Activated naive CD8-positive, alpha-beta T cell treated with anti-CD3 and anti-CD28 coated beads, Interleukin-2, amount 10 ng/mL, durations not matched to agents 7 days and 5 days (primary cell): ENCODE measurements at regions not wholly inside any gene's neighbourhood (a gene's known extent, or its start where the extent isn't known, plus 50 kb on each side); places are given as distances from the start of the nearest gene placed in this dataset.
"Not testable (repeated sequence)": the region's sequence is repeated elsewhere in the genome, so short reads cannot be mapped to it uniquely, and the experiment has no call there.

ENCODE experiments used
- ATAC-seq: fragments of 150-1000 bp; cut with Tn5 transposase; one replicate; pipeline ENCODE4 v1.10.0; 2021; ENCODE audit warnings: low read depth, moderate library complexity
- POLR2A ChIA-PET: fragments of 350-600 bp; sonication (Branson Sonifier 250); formaldehyde crosslinking; loops from one replicate; lab custom pipeline; 2021; ENCODE audit warnings: antibody characterized with exemption; lab: Charles Lee
- DNase-seq: peaks from one replicate; pipeline ENCODE4 v3.0.0; 2021
- H3K27ac Mint-ChIP-seq: one replicate; pipeline ENCODE4 v1.8.0; 2022; ENCODE audit warnings: mild to moderate bottlenecking, mixed read lengths
- H3K27me3 Mint-ChIP-seq: one replicate; pipeline ENCODE4 v1.8.0; 2022; ENCODE audit warnings: mild to moderate bottlenecking, moderate library complexity, mixed read lengths
- H3K36me3 Mint-ChIP-seq: one replicate; pipeline ENCODE4 v1.8.0; 2021; ENCODE audit warnings: mild to moderate bottlenecking, mixed read lengths
- H3K4me1 Mint-ChIP-seq: one replicate; pipeline ENCODE4 v1.8.0; 2021; ENCODE audit warnings: mixed read lengths
- H3K4me3 Mint-ChIP-seq: one replicate; pipeline ENCODE4 v1.8.0; 2022; ENCODE audit warnings: mild to moderate bottlenecking, moderate library complexity, mixed read lengths
- H3K9me3 Mint-ChIP-seq: one replicate; pipeline ENCODE4 v1.8.0; 2021; ENCODE audit warnings: mixed read lengths

- H3K36me3 Mint-ChIP-seq = peaks cover under 1% of the 10 kb centered on the region
- peaks cover 2% of the 10 kb centered on the region for H3K9me3 Mint-ChIP-seq
- POLR2A ChIA-PET = no interaction called here
- no peak overlapping the region for H3K27ac Mint-ChIP-seq
- DNase-seq (no peak), ATAC-seq (no peak)
- H3K4me1 Mint-ChIP-seq = no peaks in the 10 kb centered on the region
- peaks cover 7% of the 10 kb centered on the region for H3K27me3 Mint-ChIP-seq
- H3K4me3 Mint-ChIP-seq = no peak overlapping the region
These were observed 95.3 kb upstream of the KCNE2 start for GRCh38 chr21:34268493-34268892.

GRCh38 chr21:34270411-34270810 is 93.4 kb upstream of the KCNE2 start:
- Mint-ChIP-seq H3K27ac (no peak overlapping the region), H3K36me3 (no peaks in the 10 kb centered on the region), H3K4me1 (no peaks in the 10 kb centered on the region), H3K9me3 (no peaks in the 10 kb centered on the region), H3K27me3 (peaks cover 11% of the 10 kb centered on the region), H3K4me3 (no peak overlapping the region)
- ATAC-seq = no peak
- DNase-seq = no peak
- POLR2A ChIA-PET = no interaction called here

GRCh38 chr21:34271189-34271851 is 92.5 kb upstream of the KCNE2 start:
- Mint-ChIP-seq H3K36me3 (no peaks in the 10 kb centered on the region), H3K4me1 (no peaks in the 10 kb centered on the region), H3K27ac (no peak overlapping the region), H3K27me3 (peaks cover 11% of the 10 kb centered on the region), H3K4me3 (no peak overlapping the region), H3K9me3 (no peaks in the 10 kb centered on the region)
- POLR2A ChIA-PET = no interaction called here
- ATAC-seq = no peak
- DNase-seq = no peak

- peaks cover 14% of the 10 kb centered on the region for H3K27me3 Mint-ChIP-seq
- POLR2A ChIA-PET = no interaction called here
- H3K27ac Mint-ChIP-seq = no peak overlapping the region
- no peaks in the 10 kb centered on the region for H3K36me3 Mint-ChIP-seq
- no peak for DNase-seq
- H3K4me1 Mint-ChIP-seq = no peaks in the 10 kb centered on the region
- no peak overlapping the region for H3K4me3 Mint-ChIP-seq
- H3K9me3 Mint-ChIP-seq = no peaks in the 10 kb centered on the region
- no peak for ATAC-seq
These were observed 91.5 kb upstream of the KCNE2 start for GRCh38 chr21:34272321-34272720.

DNA sequence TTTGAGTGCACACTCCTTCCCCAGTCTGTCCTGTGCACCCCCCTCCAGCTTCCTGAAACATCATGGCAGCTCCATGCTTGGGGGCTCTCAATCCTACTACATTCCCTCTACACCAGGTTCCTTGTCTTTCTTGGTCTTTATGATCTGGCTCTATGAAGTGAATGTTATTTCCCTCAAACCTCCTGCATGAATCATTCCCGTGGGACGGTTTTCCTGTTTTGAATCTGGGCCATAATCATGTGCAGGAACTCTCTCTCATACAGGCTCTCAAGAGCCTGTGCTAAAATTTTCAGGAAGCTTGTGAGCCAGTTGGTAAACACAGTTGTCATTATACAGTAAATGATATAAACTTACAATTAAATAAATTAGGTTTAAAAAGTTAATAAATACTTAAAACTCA is 89.8 kb upstream of the KCNE2 start:
- POLR2A ChIA-PET = no interaction called here
- no peaks in the 10 kb centered on the region for H3K9me3 Mint-ChIP-seq
- no peaks in the 10 kb centered on the region for H3K36me3 Mint-ChIP-seq
- no peak overlapping the region for H3K4me3 Mint-ChIP-seq
- no peak for DNase-seq
- no peak overlapping the region for H3K27ac Mint-ChIP-seq
- H3K27me3 Mint-ChIP-seq = peaks cover 14% of the 10 kb centered on the region
- ATAC-seq = no peak
- no peaks in the 10 kb centered on the region for H3K4me1 Mint-ChIP-seq

GRCh38 chr21:34276711-34277425 is 86.9 kb upstream of the KCNE2 start:
- DNase-seq = no peak
- no peak overlapping the region for H3K4me3 Mint-ChIP-seq

DNA sequence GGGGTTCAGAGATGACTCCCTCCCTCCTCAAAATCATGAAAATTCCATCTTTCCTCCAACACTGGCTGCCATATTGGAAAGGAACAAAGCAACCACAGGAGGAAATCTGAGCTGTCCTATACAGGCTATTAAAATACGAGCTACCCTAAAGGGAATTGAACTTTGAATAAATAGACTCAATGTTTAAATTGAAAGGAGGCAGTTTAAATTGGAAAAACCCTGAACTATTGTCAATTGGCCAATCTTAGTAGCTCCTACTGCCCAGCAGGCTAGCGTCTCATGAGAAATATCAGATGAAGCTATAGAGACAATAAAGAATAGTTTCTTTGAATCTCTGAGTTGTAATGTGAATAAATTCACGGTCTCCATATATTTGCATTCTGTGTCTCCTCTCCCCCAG is 85.4 kb upstream of the KCNE2 start:
- POLR2A ChIA-PET = no interaction called here
- H3K36me3 Mint-ChIP-seq = no peaks in the 10 kb centered on the region
- DNase-seq = no peak
- H3K4me1 Mint-ChIP-seq = peaks cover 2% of the 10 kb centered on the region
- H3K4me3 Mint-ChIP-seq = no peak overlapping the region
- no peaks in the 10 kb centered on the region for H3K9me3 Mint-ChIP-seq
- ATAC-seq = no peak
- no peak overlapping the region for H3K27ac Mint-ChIP-seq
- H3K27me3 Mint-ChIP-seq = peaks cover 7% of the 10 kb centered on the region

More at GRCh38 chr21:34276711-34277425, 86.9 kb upstream of the KCNE2 start:
- Mint-ChIP-seq H3K4me1 (peaks cover 2% of the 10 kb centered on the region), H3K36me3 (no peaks in the 10 kb centered on the region), H3K27me3 (peaks cover 13% of the 10 kb centered on the region), H3K27ac (no peak overlapping the region), H3K9me3 (no peaks in the 10 kb centered on the region)
- ATAC-seq = no peak
- POLR2A ChIA-PET = no interaction called here

DNA sequence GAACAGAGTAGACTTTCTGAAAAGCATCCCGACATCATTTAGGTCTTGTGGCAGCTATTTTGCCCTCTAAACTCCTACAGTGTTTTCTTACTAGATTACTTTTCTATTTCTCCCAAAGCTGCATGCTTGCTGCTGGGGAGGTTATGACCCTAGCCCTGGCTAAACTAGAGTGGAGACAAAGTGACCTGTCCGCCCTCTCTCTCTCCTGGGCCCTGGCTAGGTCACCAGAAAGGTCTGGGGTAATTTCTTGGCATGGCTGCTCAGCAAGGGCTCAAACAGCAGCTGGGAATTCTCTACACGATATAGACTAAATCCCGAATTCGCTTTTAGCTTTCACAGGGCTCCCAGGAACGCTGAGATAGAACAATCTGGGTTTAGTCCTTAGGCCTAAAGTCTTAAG is 84.5 kb upstream of the KCNE2 start:
- no peak overlapping the region for H3K27ac Mint-ChIP-seq
- H3K4me3 Mint-ChIP-seq = no peak overlapping the region
- H3K36me3 Mint-ChIP-seq = no peaks in the 10 kb centered on the region
- peaks cover 3% of the 10 kb centered on the region for H3K27me3 Mint-ChIP-seq
- H3K9me3 Mint-ChIP-seq = no peaks in the 10 kb centered on the region
- no peak for ATAC-seq
- POLR2A ChIA-PET = no interaction called here
- peaks cover 2% of the 10 kb centered on the region for H3K4me1 Mint-ChIP-seq
- no peak for DNase-seq

- Mint-ChIP-seq H3K4me3 (no peak overlapping the region), H3K9me3 (no peaks in the 10 kb centered on the region), H3K27ac (no peak overlapping the region), H3K36me3 (no peaks in the 10 kb centered on the region), H3K4me1 (peaks cover 2% of the 10 kb centered on the region), H3K27me3 (peaks cover 3% of the 10 kb centered on the region)
- POLR2A ChIA-PET = no interaction called here
- DNase-seq (no peak), ATAC-seq (no peak)
These were observed 83.9 kb upstream of the KCNE2 start for GRCh38 chr21:34279883-34280282.

GRCh38 chr21:34280389-34280795 is 83.4 kb upstream of the KCNE2 start:
- DNase-seq (no peak), ATAC-seq (no peak)
- H3K27ac Mint-ChIP-seq = no peak overlapping the region
- no peak overlapping the region for H3K4me3 Mint-ChIP-seq
- no peaks in the 10 kb centered on the region for H3K9me3 Mint-ChIP-seq
- POLR2A ChIA-PET = no interaction called here
- H3K4me1 Mint-ChIP-seq = peaks cover 2% of the 10 kb centered on the region
- peaks cover 3% of the 10 kb centered on the region for H3K27me3 Mint-ChIP-seq
- H3K36me3 Mint-ChIP-seq = no peaks in the 10 kb centered on the region

DNA sequence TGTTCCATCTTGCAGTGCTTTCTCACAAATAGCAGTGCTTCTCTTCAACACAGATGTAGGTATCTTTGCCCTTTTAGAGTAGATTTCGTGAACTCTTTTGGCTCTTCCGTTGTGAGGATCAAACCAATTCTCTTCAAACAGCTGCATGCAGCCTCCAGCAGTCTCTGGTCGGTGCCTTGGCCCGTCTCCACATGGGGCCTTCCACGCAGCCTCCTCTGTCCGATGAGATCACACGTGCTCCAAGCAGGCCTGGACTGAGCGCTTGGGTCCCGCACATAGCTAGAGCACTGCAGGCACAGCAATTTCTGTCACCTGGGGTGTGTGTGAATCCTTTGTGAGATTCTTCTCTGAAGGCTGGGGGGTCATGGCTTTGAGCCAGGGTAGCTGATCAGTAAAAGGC is 82.8 kb upstream of the KCNE2 start:
- peaks cover 3% of the 10 kb centered on the region for H3K27me3 Mint-ChIP-seq

DNA sequence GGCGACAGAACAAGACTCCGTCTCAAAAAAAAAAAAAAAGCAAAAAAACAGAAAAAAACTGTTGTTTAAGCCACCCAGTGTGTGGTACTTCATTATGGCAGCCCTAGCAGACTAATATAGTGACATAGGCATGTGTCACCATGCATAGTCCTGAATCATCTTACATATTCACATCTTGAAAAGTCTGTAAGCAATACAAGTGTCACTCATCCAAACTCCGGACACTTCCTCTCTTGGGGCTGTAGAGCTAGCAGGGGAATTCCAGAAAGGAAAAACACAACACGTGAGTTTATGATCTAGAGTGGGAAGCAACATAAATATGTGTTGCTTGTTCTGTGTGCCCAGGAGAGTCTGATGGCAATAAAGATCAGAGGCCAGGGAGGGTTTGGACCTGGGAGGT is 81.6 kb upstream of the KCNE2 start:
- POLR2A ChIA-PET = no interaction called here
- no peak for DNase-seq
- peaks cover 2% of the 10 kb centered on the region for H3K4me1 Mint-ChIP-seq
- H3K9me3 Mint-ChIP-seq = peaks cover 7% of the 10 kb centered on the region
- no peaks in the 10 kb centered on the region for H3K36me3 Mint-ChIP-seq
- H3K27me3 Mint-ChIP-seq = peaks cover 2% of the 10 kb centered on the region
- H3K27ac Mint-ChIP-seq = no peak overlapping the region
- ATAC-seq = no peak
- H3K4me3 Mint-ChIP-seq = no peak overlapping the region

More for the DNA sequence above, 82.8 kb upstream of the KCNE2 start:
- H3K4me1 Mint-ChIP-seq = peaks cover 2% of the 10 kb centered on the region
- POLR2A ChIA-PET = interaction anchor here (0.5 kb wide), 1 partner anchor 79 kb away, joined by 3 read pairs; no protein-coding TSS in a partner anchor
- no peak overlapping the region for H3K27ac Mint-ChIP-seq
- H3K36me3 Mint-ChIP-seq = no peaks in the 10 kb centered on the region
- DNase-seq (no peak), ATAC-seq (no peak)
- H3K4me3 Mint-ChIP-seq = no peak overlapping the region
- H3K9me3 Mint-ChIP-seq = no peaks in the 10 kb centered on the region

DNA sequence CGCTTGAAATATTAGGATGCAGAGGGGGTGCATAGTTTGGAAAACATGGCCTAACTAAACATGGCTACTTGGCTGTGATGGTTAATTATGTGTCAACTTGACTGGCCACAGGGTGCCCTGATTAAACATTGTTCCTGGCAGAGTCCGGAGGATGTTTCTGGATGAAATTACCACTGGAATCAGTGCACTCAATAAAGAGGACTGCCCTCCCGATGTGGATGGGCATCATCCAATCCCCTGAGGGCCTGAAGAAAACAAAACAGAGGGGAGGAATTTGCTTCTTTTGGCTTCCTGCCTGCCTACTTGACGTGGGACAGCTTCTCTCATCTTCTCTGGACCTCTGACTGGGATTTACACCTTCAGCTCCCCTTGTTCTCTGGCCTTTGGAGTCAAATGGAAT is 79.1 kb upstream of the KCNE2 start:
- DNase-seq = no peak
- peaks cover 20% of the 10 kb centered on the region for H3K9me3 Mint-ChIP-seq
- peaks cover 2% of the 10 kb centered on the region for H3K36me3 Mint-ChIP-seq
- no peak overlapping the region for H3K4me3 Mint-ChIP-seq
- peaks cover 2% of the 10 kb centered on the region for H3K27me3 Mint-ChIP-seq
- no peak overlapping the region for H3K27ac Mint-ChIP-seq
- peaks cover 2% of the 10 kb centered on the region for H3K4me1 Mint-ChIP-seq
- POLR2A ChIA-PET = no interaction called here
- ATAC-seq = no peak

GRCh38 chr21:34288042-34288441 is 75.8 kb upstream of the KCNE2 start:
- POLR2A ChIA-PET, ATAC-seq, DNase-seq, H3K4me1 Mint-ChIP-seq, H3K4me3 Mint-ChIP-seq, H3K27me3 Mint-ChIP-seq, H3K27ac Mint-ChIP-seq, H3K36me3 Mint-ChIP-seq: not testable (repeated sequence)
- peaks cover 24% of the 10 kb centered on the region for H3K9me3 Mint-ChIP-seq
